Fibroblast of skin of right biceps (primary cell): ENCODE measurements at regions not wholly inside any gene's neighbourhood (a gene's known extent, or its start where the extent isn't known, plus 50 kb on each side); places are given as distances from the start of the nearest gene placed in this dataset.
"Not testable (repeated sequence)": the region's sequence is repeated elsewhere in the genome, so short reads cannot be mapped to it uniquely, and the experiment has no call there.

Experiments used
- DNase-seq: peaks from one replicate; pipeline ENCODE4 v3.0.0-alpha.2; 2013

DNA sequence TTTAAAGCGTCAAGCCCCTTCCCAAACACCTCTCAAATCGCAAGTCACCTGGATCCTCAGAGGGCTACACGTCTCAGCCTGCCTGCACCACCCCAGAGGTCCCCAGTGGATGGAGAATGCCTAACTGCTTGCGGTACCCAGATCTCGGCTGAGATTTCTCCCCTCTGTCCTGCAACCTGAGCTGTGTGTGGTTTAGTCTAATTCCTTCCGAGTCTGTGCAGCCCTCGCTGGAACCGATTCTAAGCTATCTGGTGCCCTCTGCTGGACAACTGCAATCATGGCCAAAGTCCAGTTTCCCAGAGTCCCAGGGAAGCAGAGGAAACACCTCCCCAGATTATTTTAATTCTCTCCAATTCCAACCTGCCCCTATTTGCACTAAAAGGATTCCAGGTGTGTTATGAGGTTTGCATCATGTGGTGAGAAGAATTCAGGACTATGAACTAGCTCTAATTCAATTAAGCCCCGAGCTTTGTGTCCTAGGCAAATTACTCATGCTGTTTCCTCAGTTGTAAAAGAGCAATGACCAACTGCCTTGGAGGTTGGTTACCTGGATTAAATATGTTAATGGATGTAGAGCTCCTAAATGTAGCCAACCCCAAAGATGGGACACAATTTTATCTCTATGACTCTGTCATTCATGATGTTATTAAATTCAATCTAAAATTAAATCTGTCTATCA lies 276.1 kb upstream of the NCKAP5 start:
- peak; percentile 85 for DNase-seq

DNA sequence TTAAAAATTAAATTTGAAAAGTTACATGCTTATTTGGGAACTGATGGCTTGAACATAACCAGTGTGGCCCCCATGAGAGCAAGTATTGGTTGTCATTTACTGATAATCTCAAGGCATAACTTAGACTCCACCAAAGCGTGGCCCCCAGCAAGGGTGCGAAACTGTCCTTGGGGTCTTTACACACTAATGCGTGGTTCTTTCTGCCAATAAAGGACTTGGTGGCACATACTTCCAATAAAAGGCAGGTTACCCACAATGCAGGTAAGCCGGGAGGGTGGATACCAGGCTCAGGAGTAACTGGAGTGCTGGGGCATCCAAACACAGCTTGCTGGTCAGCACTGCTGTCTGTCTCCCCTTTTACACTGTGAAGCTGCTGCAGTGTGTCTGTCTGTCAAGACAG lies 278.2 kb upstream of the NCKAP5 start:
- no peak for DNase-seq

DNA sequence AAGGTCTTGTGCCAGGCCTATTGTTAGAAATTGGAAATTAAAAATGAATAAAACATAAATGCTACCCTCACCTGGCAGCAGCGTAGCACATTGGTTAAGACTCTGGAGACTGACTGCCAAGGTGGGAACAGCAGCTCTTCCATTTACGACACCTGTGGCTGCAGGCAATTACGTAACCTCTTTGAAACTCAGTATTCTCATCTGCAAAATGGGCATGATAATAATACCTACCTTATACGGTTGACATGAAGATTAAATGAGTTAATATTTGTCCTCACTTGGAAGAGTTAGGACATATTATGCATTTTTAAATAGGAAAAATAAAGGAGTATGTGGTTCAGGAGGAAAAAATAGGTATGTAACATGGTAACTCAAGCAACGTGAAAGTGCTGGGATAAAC lies 279.3 kb upstream of the NCKAP5 start:
- DNase-seq = no peak

GRCh38 chr2:133848111-133848649 lies 279.9 kb upstream of the NCKAP5 start:
- DNase-seq = no peak

DNA sequence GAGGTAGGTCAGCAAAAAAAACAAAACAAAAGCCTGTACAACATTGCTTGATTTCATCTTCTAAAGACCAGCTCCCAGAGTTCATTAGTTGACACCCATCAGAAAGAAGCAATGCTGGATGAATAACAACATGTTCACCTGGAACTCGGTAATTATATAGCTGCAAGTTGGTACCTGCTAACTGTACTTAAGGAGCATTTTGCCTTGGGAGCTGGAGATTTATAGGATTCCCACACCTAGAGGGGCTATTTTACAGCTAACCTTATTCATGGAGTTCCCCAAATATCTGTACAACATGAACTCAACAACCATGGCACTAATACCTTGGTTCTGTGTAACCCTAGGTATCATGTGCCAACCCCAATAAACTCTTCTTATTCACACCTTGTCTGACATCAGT lies 281.1 kb upstream of the NCKAP5 start:
- DNase-seq = no peak

GRCh38 chr2:133854603-133855200 lies 286.4 kb upstream of the NCKAP5 start:
- no peak for DNase-seq

DNA sequence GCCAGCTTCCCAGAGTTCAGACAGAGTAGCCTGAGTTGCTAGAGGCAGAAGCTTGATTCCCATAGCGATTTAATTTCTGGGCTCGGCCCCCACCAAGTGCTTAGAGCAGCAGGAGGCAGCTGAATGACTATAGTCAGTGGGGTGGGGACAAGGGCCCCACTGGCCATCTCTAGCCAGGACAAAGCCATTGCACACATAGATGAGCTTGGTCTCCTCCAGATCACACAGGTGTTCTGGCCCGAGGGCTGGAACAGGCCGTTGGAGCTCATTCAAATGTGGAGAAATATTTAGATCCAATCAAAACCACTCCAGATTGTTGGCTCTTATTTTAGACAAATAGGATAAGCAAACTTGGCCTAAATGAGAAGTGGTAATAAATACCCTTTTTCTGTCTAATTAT lies 287.3 kb upstream of the NCKAP5 start:
- no peak for DNase-seq

- no peak for DNase-seq
These were observed 288.4 kb upstream of the NCKAP5 start for GRCh38 chr2:133856678-133857077.

DNA sequence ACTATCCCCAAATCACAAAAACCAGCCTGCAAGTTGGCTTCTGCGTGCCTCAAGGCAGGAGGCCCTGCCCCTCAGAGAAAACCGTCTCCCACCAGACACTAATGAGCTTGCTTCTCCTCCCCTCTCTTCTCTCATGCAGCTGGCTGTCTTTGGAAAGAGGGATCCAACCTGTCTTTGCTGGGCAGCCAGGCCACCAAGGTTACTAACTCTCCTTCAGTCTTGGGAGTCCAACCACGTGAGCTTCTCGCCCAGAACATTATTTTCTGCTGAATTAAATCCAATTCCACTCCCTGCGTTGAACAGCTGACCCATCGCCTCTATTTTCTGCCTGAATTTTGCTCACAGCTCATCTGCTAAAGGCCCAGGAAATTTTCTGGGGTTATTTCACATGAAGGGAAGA lies 291.3 kb upstream of the NCKAP5 start:
- DNase-seq = no peak

GRCh38 chr2:133862400-133862977 lies 294.2 kb upstream of the NCKAP5 start:
- DNase-seq = no peak

DNA sequence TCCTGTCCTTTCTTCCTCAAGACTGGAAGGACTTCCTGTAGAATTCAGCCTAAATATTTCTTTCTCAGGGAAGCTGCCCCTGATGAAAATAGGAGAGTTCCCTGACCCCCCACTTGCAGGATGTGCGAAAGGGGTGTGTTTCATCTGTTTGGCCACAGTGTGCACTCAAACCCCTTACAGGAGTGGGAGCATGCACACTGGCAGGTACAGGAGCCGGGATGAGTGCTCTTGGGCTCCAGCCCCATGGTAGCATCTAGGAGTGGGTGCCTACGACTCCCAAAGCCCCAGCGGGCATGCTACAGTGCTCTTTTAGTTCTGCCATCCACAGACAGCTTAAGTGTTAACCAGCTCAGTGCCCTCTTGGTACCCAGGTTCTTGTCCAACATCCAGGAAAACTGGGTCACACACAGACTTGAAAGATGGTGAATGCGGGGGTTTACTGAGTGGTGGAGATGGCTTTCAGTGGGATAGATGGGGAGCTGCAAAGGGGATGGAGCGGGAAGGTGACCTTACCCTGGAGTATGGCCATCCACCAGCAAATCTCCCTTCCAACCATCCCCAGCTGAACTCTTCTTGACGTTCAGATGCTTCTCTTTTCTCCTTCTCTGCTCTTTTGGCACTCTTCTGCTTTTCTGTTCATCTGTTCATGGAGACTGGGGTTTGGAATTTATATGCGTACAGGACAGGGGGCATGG lies 295.0 kb upstream of the NCKAP5 start:
- DNase-seq = no peak

- no peak for DNase-seq
These were observed 296.9 kb upstream of the NCKAP5 start for GRCh38 chr2:133865141-133865540.

- DNase-seq = no peak
These were observed 298.9 kb upstream of the NCKAP5 start for GRCh38 chr2:133867166-133867565.

GRCh38 chr2:133871545-133872209 lies 303.4 kb upstream of the NCKAP5 start:
- peak; percentile 8 for DNase-seq

GRCh38 chr2:133878326-133878725 lies 310.1 kb upstream of the NCKAP5 start:
- no peak for DNase-seq

GRCh38 chr2:133879703-133880102 lies 311.4 kb upstream of the NCKAP5 start:
- DNase-seq = no peak

GRCh38 chr2:133882159-133882558 lies 313.9 kb upstream of the NCKAP5 start:
- not testable (repeated sequence) for DNase-seq

DNA sequence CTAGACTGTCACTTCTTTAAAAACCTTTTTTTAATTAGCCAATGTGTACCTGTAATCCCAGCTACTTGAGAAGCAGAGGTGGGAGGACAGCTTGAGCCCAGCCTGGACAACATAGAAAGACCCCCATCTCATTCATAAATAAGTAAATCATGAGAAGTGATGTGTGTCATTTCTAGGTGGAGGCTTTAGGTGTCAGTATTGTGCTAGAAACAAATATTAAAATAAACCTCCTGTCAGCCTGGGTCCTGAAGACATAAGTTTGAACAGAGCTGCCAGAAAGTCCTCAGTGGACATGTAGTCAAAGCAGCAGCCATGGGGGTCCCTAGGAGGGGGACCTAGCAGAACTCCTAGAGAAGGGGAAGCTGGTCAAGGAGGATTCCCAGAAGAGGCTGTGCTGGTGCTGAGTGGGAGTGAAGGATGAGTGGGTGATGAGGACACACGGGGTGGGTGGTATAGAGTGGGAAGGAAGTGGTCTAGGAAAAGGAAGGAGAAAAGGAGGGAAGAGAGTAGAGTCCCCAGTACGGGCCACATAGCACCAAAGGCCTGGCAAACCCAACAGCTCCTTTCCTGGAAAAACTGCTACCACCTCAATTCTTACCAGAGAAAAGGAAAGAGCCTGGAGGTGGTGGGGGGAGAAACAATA lies 316.6 kb upstream of the NCKAP5 start:
- DNase-seq = peak; percentile 8

- DNase-seq = no peak
These were observed 317.6 kb upstream of the NCKAP5 start for GRCh38 chr2:133885847-133886246.

GRCh38 chr2:133886735-133887675 lies 318.7 kb upstream of the NCKAP5 start:
- peak; percentile 67 for DNase-seq

GRCh38 chr2:133887676-133888040 lies 319.4 kb upstream of the NCKAP5 start:
- DNase-seq = no peak

DNA sequence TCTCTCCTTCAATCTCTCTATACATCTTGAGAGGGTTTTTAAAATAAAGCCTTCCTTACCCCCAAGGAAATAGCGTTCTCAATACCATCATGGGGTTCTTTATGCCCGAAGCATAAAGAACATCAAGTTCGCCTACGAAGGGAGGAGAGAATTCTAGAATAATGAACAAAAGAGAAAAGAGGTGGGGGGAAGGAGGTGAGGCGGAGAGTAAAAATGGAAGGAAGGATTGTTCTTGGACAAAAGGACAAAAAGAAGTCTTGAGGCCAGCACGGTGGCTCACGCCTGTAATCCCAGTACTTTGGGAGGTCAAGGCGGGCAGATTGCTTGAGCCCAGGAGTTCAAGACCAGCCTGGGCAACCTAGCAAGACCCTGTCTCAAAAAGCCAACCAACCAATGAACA lies 319.8 kb upstream of the NCKAP5 start:
- DNase-seq = no peak
